Ovary (tissue), 3 donors: ENCODE measurements at regions not wholly inside any gene's neighbourhood (a gene's known extent, or its start where the extent isn't known, plus 50 kb on each side); places are given as distances from the start of the nearest gene placed in this dataset.

Experiments used
- CTCF ChIP-seq, 3 donors: fragments of 450-650 bp in 2 of 3; fragments of 200-600 bp in 1 of 3; IDR thresholded peaks; one replicate each; pipeline versions ENCODE4 v1.5.1 to v1.8.0; 2016 to 2022; ENCODE audit warnings: antibody characterized with exemption in 3 of 3, mild to moderate bottlenecking in 1 of 3
- EP300 ChIP-seq: sonication (generic); formaldehyde crosslinking; IDR thresholded peaks from one replicate; pipeline ENCODE4 v1.6.1; 2017; ENCODE audit warnings: antibody characterized with exemption
- POLR2A ChIP-seq: fragments of 450-650 bp; IDR thresholded peaks from one replicate; pipeline ENCODE4 v1.6.1; 2017; ENCODE audit warnings: antibody characterized with exemption, mild to moderate bottlenecking, moderate library complexity
- donor health status: DM: no; HTN: no; CAD: no.

- TF ChIP-seq CTCF (IDR thresholded peaks at IDR 0.05) (no peak), POLR2A (no peak), EP300 (no peak)
Measured at GRCh38 chr20:50447102-50447804, 62.9 kb upstream of the PTPN1 start.
